ENCODE measurements at regions not wholly inside any gene's neighbourhood (a gene's known extent, or its start where the extent isn't known, plus 50 kb on each side); places are given as distances from the start of the nearest gene placed in this dataset.
A peak's percentile ranks its signal among the peaks of the same experiment; 100 is the strongest.

DNA sequence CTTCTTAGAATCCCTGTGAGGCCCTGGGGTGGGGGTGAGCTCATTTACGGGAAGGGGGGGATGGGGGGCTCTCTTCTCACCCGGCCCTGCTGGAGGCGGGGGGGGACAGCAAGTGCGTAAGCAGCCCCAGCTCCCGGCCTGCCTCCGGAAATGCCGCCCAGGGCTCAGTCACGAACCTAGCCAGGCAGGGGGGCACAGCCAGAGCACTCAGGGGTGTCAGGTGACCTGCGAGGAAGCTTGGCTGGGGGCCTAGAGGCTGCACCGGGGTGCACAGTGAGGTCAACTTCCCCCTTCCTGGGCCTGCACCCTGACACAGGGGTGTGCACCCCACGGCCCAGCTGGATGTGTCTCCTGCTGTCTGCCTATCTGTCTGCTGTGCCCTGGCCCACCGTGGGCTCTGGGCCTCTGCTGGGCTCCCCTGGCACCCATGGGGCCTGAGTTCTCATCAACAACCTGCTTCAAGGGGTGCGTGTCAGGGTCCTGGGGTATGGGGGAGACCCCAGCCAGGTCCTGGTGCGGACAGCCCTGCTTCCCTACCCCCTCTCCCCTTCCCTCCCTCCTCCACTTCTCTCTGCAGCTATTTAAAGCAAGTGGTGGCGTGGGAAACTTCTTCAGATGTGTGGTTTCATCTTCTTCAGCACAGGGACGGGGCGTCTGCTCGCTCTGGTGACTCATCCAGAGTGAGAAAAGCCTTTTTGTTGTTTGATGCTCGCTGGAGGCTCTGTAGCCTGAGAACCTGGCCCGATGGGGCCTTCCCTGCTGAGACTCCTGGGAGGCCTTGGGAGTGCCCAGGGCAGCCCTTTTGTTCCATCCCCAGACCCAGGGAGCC is 92.5 kb upstream of the RUNX3 start:
- DNase-seq (ENCODE audit: insufficient read length, low spot score) (peak; percentile 71), FAIRE-seq (no peak)
- TF ChIP-seq POLR2A (IDR thresholded peaks at IDR 0.05; ENCODE audit: low read depth, low read length) = no peak

DNA sequence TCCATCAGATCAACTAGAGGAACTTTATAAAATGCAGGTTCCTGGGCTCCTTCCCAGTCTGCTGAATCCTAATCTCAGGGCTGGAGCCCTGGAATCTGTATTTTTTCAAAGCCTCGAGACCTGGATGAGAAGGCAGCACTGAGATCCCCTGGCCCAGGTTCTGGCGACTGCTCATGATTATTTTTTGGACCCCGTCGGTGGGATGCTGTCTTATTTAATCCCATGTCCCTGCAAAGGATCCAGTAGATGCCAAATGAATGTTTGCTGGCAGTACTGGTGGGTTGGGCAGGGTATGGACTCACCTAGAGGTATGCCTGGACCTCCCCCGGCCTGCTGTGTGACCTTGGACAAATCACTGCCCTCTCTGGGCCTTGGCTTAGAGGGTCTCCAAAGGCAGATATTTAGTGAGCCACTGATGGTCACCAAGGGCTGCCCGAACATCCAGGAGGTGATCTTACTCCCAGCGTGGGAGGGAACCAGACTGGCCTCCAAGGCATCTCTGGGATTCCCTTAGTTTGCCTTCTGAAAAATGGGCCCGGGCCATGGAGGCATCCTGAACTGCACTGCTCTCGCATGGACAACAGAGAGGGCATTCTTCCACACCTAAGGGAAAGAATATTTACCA is 91.6 kb upstream of the RUNX3 start:
- FAIRE-seq (no peak), DNase-seq (ENCODE audit: insufficient read length, low spot score) (no peak)
- no peak for TF ChIP-seq POLR2A (IDR thresholded peaks at IDR 0.05; ENCODE audit: low read depth, low read length)

DNA sequence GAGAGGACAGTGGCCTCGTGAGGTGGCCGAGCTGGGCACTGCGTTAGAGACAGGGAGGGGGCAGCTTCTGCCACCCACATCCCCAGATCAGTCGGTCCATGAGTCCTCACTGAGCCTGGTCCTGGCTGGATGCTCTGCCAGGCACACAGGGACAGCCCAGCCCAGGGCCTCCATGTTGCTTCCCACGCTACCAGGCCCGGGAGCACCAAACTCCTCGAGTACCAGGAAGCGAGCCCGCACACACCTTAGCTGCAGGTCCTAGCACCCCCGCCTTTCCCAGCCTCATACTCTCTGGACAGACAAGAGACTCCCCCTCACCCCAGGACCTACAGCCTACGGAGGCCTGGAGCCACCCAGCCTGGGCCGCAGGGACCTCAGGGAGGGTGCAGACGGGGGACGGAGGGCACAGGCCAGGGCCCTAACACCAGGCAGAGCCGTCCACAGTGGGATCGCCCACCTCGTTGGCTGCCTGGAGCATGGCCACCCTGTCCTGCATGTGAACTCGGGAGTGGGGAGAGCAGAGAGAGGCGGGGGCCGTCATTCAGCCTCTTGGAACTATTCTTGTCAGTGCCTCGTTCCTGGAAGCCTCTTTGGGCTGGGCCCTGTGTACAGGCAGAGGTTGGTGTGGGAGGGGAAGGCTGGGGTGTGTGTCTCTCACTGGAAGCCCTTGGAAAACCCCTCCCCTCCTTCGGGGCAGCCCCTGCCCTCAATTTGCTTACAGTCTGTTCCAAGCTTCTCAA is 90.9 kb upstream of the RUNX3 start:
- TF ChIP-seq POLR2A (IDR thresholded peaks at IDR 0.05; ENCODE audit: low read depth, low read length) = no peak
- DNase-seq (ENCODE audit: insufficient read length, low spot score) (no peak), FAIRE-seq (no peak)

DNA sequence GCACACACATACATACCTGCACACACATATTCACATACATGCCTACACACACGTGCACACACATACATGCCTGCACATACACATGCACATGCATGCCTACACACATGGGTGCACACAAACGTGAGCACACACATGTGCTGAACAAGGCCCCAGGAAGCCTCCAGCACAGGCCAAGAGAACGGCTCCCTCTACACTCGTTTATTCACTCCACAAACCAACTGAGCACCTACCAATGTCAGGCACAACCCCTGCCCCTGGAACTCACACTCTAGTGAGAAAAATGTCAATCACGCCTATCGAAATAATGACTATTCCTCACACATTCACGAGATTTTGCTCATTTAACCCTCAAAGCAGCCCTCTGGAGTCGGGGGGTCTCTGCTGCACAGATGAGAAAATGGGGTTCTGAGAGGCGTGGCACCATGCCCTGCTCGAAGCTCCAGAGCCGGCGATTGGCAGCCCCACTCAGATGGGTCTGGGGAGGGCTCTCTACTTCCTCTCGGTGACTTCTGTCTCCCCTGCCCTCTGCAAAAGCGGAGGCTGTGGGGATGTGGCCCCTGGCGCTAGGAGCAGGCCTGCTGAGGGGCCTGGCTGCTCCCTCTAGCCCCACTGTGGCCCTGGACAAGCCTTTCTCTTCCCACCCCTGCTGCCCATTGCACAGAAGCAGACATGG is 90.2 kb upstream of the RUNX3 start:
- TF ChIP-seq POLR2A (IDR thresholded peaks at IDR 0.05; ENCODE audit: low read depth, low read length) = no peak
- FAIRE-seq (no peak), DNase-seq (ENCODE audit: insufficient read length, low spot score) (no peak)

DNA sequence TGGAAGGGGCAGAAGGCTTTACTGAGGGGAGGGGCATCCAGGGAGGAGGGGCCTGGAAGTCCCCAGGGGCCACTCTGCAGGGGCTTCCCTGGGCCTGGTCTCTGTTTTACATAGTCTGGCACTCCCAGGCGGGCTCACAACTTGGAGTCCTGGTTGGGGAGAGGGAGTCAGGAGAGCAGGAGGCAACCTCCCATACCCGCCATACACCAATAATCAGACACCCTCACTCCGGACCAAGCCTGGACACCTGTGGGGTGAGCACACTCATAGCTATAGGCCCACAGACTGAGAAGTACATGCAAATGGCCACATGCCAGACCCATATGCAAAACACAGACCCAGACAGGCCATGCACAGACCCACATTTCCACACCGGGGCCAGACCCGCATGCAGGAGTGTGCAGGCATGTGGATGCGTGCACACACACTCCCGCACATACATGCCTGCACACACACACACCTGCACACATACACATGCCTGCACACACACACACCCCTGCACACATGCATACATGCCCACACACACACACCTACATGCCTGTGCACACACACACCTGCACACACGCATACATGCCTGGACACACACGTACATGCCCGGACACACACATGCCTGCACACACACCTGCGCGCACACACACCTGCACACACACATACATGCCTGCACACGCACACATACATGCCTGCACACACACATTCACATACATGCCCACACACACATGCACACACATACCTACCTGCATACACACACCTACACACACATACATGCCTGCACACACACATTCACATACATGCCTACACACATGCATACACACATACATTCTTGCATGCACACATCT is 89.5 kb upstream of the RUNX3 start:
- FAIRE-seq = no peak

DNA sequence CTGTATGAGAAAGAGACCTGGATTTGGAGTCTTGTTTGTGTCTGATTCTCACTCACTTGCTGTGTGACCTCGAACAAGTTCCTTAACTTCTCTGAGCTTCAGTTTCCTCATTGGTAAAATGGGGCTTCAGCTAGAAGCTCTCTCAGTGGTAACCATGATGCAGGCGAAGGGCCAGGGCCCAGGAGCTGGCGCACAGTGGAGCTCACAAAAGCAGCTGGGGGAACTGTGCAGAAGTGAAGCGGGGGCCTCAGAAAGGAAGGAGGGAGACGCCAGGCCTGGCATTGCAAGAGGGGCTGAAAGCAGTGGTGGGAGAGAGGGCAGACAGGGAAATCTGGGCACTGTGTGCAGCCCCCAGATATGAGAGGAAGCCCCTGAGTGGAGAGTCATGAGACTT is 88.9 kb upstream of the RUNX3 start:
- DNase-seq (ENCODE audit: insufficient read length, low spot score) (no peak), FAIRE-seq (no peak)
- TF ChIP-seq POLR2A (IDR thresholded peaks at IDR 0.05; ENCODE audit: low read depth, low read length) = no peak

More for the DNA sequence above, 89.5 kb upstream of the RUNX3 start:
- no peak for DNase-seq (ENCODE audit: insufficient read length, low spot score)
- TF ChIP-seq POLR2A (IDR thresholded peaks at IDR 0.05; ENCODE audit: low read depth, low read length) = no peak

DNA sequence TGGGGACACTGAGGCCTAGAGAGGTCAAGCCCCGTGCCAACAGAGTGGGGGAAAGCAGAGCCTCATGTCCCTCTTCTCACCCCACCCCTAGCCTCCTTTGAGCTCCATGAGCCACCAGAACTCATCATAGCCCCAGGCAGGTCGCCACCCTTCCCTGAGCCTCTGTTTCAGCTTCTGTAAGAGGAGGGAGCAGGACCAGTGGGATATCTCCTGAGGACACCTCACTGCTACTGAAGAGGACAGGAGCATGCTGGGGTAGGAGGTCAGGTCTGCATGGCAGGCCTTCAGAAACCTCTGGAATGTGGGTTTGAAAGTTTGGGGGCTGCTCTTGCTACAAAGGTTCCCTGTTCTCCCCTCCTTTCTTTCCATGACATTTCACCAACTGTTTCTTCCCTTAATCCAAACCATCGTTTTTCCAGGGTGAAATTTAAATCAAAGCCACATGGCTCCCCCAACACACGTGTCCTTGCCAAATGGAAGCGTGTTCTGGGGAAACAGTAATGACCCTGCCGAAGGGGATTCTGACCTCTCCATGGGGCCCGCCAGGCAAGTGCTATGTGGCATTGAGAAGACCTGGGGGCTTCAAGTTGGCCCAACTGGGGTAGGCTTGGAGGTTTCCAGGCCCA is 88.1 kb upstream of the RUNX3 start:
- DNase-seq (ENCODE audit: insufficient read length, low spot score) (no peak), FAIRE-seq (no peak)
- no peak for TF ChIP-seq POLR2A (IDR thresholded peaks at IDR 0.05; ENCODE audit: low read depth, low read length)

DNA sequence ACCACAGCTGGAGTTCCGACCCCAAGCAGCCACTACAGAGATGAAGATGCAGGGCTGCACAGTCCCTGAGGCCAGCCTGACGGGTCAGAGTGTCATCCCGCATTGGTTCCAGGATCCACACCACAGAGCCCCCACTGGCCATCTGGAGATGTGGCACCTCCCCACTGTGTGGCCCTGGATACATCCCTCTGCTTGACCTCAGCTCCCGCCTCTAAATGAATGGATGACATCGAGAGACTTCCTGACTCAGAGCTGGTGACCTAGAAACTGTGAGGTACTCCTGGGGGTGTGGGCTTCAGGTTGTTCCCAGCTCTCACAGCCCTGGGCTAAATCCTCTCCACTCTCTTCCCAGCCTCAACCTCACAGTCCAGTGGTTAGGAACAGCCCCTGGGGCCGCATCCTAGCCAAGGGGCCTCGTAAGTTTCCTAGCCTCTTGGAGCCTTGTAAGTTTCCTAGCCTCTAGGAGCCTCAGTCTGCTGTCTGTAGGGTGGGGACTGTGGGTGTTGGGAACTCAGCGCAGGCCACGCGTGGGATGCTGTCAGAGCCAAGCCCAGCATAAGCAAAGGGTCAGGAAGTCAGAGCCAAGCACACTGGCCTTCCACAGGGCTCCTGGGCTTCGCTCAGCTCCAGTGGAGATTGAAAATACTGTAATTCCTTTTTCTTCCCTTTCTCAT is 87.5 kb upstream of the RUNX3 start:
- no peak for FAIRE-seq
- peak; percentile 45 for DNase-seq (ENCODE audit: insufficient read length, low spot score)
- no peak for TF ChIP-seq POLR2A (IDR thresholded peaks at IDR 0.05; ENCODE audit: low read depth, low read length)

DNA sequence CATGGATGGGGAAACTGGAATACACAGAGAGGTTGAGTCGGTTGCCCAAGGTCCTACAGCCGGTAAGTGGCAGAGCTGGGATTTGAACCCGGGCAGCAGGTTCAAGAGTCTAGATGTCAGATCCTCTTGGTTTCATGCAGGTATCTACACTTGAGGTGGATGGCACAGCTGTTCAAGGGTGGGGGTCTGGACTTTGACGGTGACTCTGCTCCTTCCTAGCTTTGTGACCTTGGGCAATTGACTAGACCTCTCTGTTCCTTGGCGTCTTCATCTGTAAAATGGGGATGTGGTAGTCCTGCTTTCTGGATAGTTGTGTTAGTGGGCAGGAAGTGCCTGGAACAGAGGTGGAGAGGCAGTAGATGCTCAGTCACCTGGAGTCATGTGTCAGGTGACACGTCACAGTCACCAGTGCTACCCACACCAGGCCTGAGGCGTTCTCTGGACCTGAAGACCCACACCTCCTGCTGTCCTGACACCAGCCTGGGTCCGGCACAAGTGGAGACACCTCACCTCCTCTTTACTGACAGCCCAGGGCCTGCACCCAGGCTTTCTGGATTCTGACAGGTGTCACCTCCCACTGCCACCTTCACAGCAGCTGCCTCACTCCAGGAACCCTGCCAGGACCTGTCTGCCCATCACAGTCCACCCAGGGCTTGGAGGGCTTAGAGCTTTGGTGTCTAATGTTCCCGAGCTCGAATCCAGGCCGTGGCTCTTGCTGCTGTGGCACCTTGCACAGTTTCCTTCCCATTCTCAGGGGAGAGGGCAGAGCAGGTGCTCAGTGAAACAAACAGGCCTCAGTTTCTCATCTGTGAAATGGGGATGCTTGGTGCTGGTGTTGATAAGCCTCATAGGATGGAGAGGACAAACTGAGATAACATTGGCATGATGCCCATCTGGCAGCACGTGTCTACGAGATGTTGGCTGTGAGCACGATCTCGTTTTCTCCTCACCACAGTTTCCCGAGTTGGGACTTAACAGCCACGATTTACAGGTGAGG is 83.2 kb upstream of the RUNX3 start:
- no peak for DNase-seq (ENCODE audit: insufficient read length, low spot score)
- no peak for TF ChIP-seq POLR2A (IDR thresholded peaks at IDR 0.05; ENCODE audit: low read depth, low read length)
- FAIRE-seq = no peak

DNA sequence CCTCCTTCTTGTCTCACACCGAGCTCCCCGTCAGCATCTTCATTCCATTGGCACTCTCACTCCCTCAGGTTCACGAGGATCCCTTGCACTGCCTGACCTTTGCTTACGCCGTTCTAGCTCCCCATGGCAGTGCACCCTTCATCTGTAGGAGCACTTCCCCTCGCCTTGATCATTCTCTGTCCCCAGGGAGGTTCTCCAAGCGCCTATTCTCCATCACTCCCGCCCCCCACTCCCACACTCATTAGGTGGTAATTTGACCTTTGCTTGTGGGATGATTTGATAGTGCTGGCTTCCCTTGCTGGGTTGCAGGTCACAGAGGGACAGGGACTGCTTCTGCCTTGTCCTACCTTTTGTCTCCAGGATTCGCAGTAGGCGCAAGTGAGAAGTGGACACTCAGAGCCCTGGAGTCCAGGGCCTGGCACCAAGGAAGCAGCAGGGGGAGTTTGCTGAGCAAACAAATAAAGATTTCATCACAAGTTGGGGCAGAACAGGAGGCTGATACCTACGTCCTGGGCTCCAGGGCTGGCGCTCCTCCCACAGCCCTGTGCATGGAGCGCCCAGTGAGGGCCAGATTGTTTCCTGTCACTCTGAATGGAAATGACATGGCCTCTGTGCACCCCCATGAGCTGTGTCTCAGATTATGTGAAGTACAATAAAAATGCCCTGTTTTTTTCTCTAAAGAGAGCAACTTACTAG is 82.0 kb upstream of the RUNX3 start:
- TF ChIP-seq POLR2A (IDR thresholded peaks at IDR 0.05; ENCODE audit: low read depth, low read length) = no peak
- DNase-seq (ENCODE audit: insufficient read length, low spot score) = no peak
- no peak for FAIRE-seq

DNA sequence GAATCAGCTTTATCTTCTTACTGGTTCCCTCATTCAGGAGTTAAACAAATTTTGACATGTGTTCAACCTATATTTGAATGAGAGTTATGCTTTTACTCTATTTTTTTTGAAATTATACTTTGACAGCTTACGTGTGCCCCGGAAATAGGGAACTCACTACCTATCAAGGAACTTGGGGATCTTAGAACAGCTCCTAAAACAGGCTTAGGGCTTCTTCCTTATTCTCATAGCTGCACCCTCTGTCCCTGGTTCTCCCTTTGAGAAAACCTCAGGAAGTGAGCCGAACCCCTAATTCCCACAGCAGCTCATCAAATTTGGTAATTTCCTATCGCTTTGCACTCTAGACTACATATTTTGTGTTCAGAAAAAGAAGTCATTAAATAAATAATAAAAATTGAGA is 81.2 kb upstream of the RUNX3 start:
- no peak for TF ChIP-seq POLR2A (IDR thresholded peaks at IDR 0.05; ENCODE audit: low read depth, low read length)
- FAIRE-seq (no peak), DNase-seq (ENCODE audit: insufficient read length, low spot score) (no peak)
